ENCODE measurements at regions not wholly inside any gene's neighbourhood (a gene's known extent, or its start where the extent isn't known, plus 50 kb on each side); places are given as distances from the start of the nearest gene placed in this dataset.

DNA sequence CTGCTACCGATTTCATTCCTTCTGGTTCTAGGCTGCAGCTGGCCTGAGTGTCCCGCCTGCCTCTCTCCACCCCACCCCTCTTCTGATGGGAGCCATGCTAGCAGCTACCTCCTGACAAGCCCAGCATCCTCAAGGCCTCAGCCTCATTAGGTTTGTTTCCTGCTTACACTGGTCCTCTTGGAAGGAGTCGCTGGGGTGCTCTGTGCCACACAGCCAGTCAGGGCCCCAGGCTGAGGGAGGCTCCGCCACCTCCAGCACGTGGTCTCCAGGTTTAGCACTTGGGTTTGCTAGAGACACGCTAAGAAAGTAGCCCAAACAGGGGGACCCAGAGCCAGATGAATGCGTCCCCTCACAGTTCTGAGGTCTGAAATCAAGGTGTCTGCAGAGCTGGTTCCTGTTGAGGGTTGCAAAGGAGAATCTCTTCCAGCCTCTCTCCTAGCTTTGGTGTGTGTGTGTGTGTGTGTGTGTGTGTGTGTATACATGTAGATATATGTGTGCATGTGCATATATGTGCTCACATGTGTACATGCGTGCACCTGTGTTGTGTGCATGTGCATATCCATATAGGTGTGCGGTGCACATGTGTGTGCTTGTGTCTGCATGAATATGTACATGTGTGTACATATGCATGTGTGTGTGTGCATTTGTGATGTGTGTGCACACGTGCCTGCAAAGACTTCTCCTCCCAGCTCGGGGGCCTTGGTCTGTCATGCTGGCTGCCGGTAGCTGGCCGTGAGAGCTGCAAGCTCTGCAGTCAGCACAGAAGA is 301.1 kb upstream of the AJAP1 start:
- Histone ChIP-seq H3K9me2 (replicated peaks; ENCODE audit: insufficient read depth, low read length) (no peaks in the 10 kb centered on the region), H3K27me3 (ENCODE audit: low read length) (no peaks in the 10 kb centered on the region), H3F3A (ENCODE audit: insufficient read depth) (no peaks in the 10 kb centered on the region), H4K20me1 (ENCODE audit: low read depth, low read length) (no peaks in the 10 kb centered on the region), H3K36me3 (ENCODE audit: low read length) (no peaks in the 10 kb centered on the region), H3K9me3 (ENCODE audit: insufficient read depth, low read length) (no peaks in the 10 kb centered on the region), H2AFZ (ENCODE audit: low read depth, low read length, severe bottlenecking) (no peak overlapping the region), H3K4me3 (ENCODE audit: insufficient read depth, low read length, poor library complexity, severe bottlenecking) (no peak overlapping the region), H3K9ac (ENCODE audit: low read length) (no peak overlapping the region), H3K4me2 (ENCODE audit: low read depth, low read length, poor library complexity, severe bottlenecking) (no peak overlapping the region), H3K79me2 (ENCODE audit: insufficient read depth, low read length) (no peaks in the 10 kb centered on the region), H3K27ac (ENCODE audit: low read depth, low read length) (no peak overlapping the region)
- TF ChIP-seq CTCF (IDR thresholded peaks at IDR 0.05; ENCODE audit: insufficient read depth, low read length, poor library complexity, severe bottlenecking) (no peak), EZH2phosphoT487 (conservative IDR thresholded peaks at IDR 0.05; ENCODE audit: low read length) (no peak)

GRCh38 chr1:4355839-4356238 is 298.6 kb upstream of the AJAP1 start:
- no peak overlapping the region for H2AFZ ChIP-seq (ENCODE audit: low read depth, low read length, severe bottlenecking)

GRCh38 chr1:4362314-4363044 is 291.9 kb upstream of the AJAP1 start:
- Histone ChIP-seq H3K9ac (ENCODE audit: low read length) (no peak overlapping the region), H3K4me2 (ENCODE audit: low read depth, low read length, poor library complexity, severe bottlenecking) (no peak overlapping the region), H3K9me2 (replicated peaks; ENCODE audit: insufficient read depth, low read length) (no peaks in the 10 kb centered on the region), H3K27ac (ENCODE audit: low read depth, low read length) (no peak overlapping the region), H3K36me3 (ENCODE audit: low read length) (no peaks in the 10 kb centered on the region), H4K20me1 (ENCODE audit: low read depth, low read length) (no peaks in the 10 kb centered on the region), H3K79me2 (ENCODE audit: insufficient read depth, low read length) (no peaks in the 10 kb centered on the region), H3F3A (ENCODE audit: insufficient read depth) (no peaks in the 10 kb centered on the region), H2AFZ (ENCODE audit: low read depth, low read length, severe bottlenecking) (no peak overlapping the region), H3K4me3 (ENCODE audit: insufficient read depth, low read length, poor library complexity, severe bottlenecking) (no peak overlapping the region), H3K27me3 (ENCODE audit: low read length) (no peaks in the 10 kb centered on the region), H3K9me3 (ENCODE audit: insufficient read depth, low read length) (no peaks in the 10 kb centered on the region)
- TF ChIP-seq EZH2phosphoT487 (conservative IDR thresholded peaks at IDR 0.05; ENCODE audit: low read length) (no peak), CTCF (IDR thresholded peaks at IDR 0.05; ENCODE audit: insufficient read depth, low read length, poor library complexity, severe bottlenecking) (no peak)

More at GRCh38 chr1:4355839-4356238, 298.6 kb upstream of the AJAP1 start:
- Histone ChIP-seq H3K9me3 (ENCODE audit: insufficient read depth, low read length) (no peaks in the 10 kb centered on the region), H3K4me3 (ENCODE audit: insufficient read depth, low read length, poor library complexity, severe bottlenecking) (no peak overlapping the region), H4K20me1 (ENCODE audit: low read depth, low read length) (no peaks in the 10 kb centered on the region), H3K36me3 (ENCODE audit: low read length) (no peaks in the 10 kb centered on the region), H3F3A (ENCODE audit: insufficient read depth) (no peaks in the 10 kb centered on the region), H3K9me2 (replicated peaks; ENCODE audit: insufficient read depth, low read length) (no peaks in the 10 kb centered on the region), H3K4me2 (ENCODE audit: low read depth, low read length, poor library complexity, severe bottlenecking) (no peak overlapping the region), H3K9ac (ENCODE audit: low read length) (no peak overlapping the region), H3K27ac (ENCODE audit: low read depth, low read length) (no peak overlapping the region), H3K79me2 (ENCODE audit: insufficient read depth, low read length) (no peaks in the 10 kb centered on the region), H3K27me3 (ENCODE audit: low read length) (no peaks in the 10 kb centered on the region)
- no peak for TF ChIP-seq CTCF (IDR thresholded peaks at IDR 0.05; ENCODE audit: insufficient read depth, low read length, poor library complexity, severe bottlenecking)
